Activated naive CD8-positive, alpha-beta T cell treated with anti-CD3 and anti-CD28 coated beads, Interleukin-2, amount 50 U/mL, for 24 hours (primary cell): ENCODE measurements at regions not wholly inside any gene's neighbourhood (a gene's known extent, or its start where the extent isn't known, plus 50 kb on each side); places are given as distances from the start of the nearest gene placed in this dataset.

Experiments
- ATAC-seq: fragments of 150-1000 bp; cut with Tn5 transposase; one replicate; pipeline ENCODE4 v1.10.0; 2021
- DNase-seq: peaks from one replicate; pipeline ENCODE4 v3.0.0; 2021
- H3K27ac Mint-ChIP-seq: one replicate; pipeline ENCODE4 v1.8.0; 2021; ENCODE audit warnings: mild to moderate bottlenecking, mixed read lengths
- H3K27me3 Mint-ChIP-seq: one replicate; pipeline ENCODE4 v1.8.0; 2021; ENCODE audit warnings: mixed read lengths
- H3K36me3 Mint-ChIP-seq: one replicate; pipeline ENCODE4 v1.8.0; 2021; ENCODE audit warnings: low read depth, mixed read lengths
- H3K4me1 Mint-ChIP-seq: one replicate; pipeline ENCODE4 v1.8.0; 2021; ENCODE audit warnings: mixed read lengths
- H3K4me3 Mint-ChIP-seq: one replicate; pipeline ENCODE4 v1.8.0; 2021; ENCODE audit warnings: mild to moderate bottlenecking, moderate library complexity, mixed read lengths
- H3K9me3 Mint-ChIP-seq: one replicate; pipeline ENCODE4 v1.8.0; 2021; ENCODE audit warnings: mixed read lengths

GRCh38 chr7:22561321-22561811 lies 61.4 kb upstream of the STEAP1B start:
- no peak for DNase-seq
- Mint-ChIP-seq H3K36me3 (no peaks in the 10 kb centered on the region), H3K4me1 (peaks cover 49% of the 10 kb centered on the region), H3K27ac (no peak overlapping the region), H3K9me3 (no peaks in the 10 kb centered on the region), H3K4me3 (no peak overlapping the region), H3K27me3 (peaks cover 22% of the 10 kb centered on the region)
- no peak for ATAC-seq

- no peaks in the 10 kb centered on the region for H3K36me3 Mint-ChIP-seq
- peaks cover 35% of the 10 kb centered on the region for H3K4me1 Mint-ChIP-seq
- no peak overlapping the region for H3K27ac Mint-ChIP-seq
- peaks cover 22% of the 10 kb centered on the region for H3K27me3 Mint-ChIP-seq
- ATAC-seq (peak; percentile 63), DNase-seq (peak; percentile 65)
- H3K4me3 Mint-ChIP-seq = no peak overlapping the region
- H3K9me3 Mint-ChIP-seq = no peaks in the 10 kb centered on the region
Observed at GRCh38 chr7:22559829-22560489, 60.0 kb upstream of the STEAP1B start.

GRCh38 chr7:22557167-22557566 lies 57.2 kb upstream of the STEAP1B start:
- H3K9me3 Mint-ChIP-seq = no peaks in the 10 kb centered on the region
- ATAC-seq (no peak), DNase-seq (no peak)
- H3K4me3 Mint-ChIP-seq = no peak overlapping the region
- H3K27ac Mint-ChIP-seq = no peak overlapping the region
- no peaks in the 10 kb centered on the region for H3K36me3 Mint-ChIP-seq
- peaks cover 22% of the 10 kb centered on the region for H3K27me3 Mint-ChIP-seq
- peaks cover 8% of the 10 kb centered on the region for H3K4me1 Mint-ChIP-seq

GRCh38 chr7:22555476-22555875 lies 55.5 kb upstream of the STEAP1B start:
- no peaks in the 10 kb centered on the region for H3K36me3 Mint-ChIP-seq
- no peak for ATAC-seq
- H3K27ac Mint-ChIP-seq = no peak overlapping the region
- H3K9me3 Mint-ChIP-seq = no peaks in the 10 kb centered on the region
- H3K4me3 Mint-ChIP-seq = no peak overlapping the region
- peaks cover 10% of the 10 kb centered on the region for H3K4me1 Mint-ChIP-seq
- no peak for DNase-seq
- peaks cover 33% of the 10 kb centered on the region for H3K27me3 Mint-ChIP-seq

GRCh38 chr7:22554184-22554583 lies 54.2 kb upstream of the STEAP1B start:
- H3K4me1 Mint-ChIP-seq = peaks cover 14% of the 10 kb centered on the region
- H3K4me3 Mint-ChIP-seq = no peak overlapping the region
- no peak for DNase-seq
- no peaks in the 10 kb centered on the region for H3K9me3 Mint-ChIP-seq
- ATAC-seq = no peak
- H3K27me3 Mint-ChIP-seq = peaks cover 41% of the 10 kb centered on the region
- H3K36me3 Mint-ChIP-seq = no peaks in the 10 kb centered on the region
- H3K27ac Mint-ChIP-seq = no peak overlapping the region

- H3K9me3 Mint-ChIP-seq = no peaks in the 10 kb centered on the region
- DNase-seq (no peak), ATAC-seq (peak; percentile 60)
- H3K36me3 Mint-ChIP-seq = no peaks in the 10 kb centered on the region
- no peak overlapping the region for H3K4me3 Mint-ChIP-seq
- peaks cover 58% of the 10 kb centered on the region for H3K27me3 Mint-ChIP-seq
- no peak overlapping the region for H3K27ac Mint-ChIP-seq
- peaks cover 14% of the 10 kb centered on the region for H3K4me1 Mint-ChIP-seq
Observed at GRCh38 chr7:22551768-22552513, 52.0 kb upstream of the STEAP1B start.

GRCh38 chr7:22550514-22551030 lies 50.6 kb upstream of the STEAP1B start:
- H3K4me3 Mint-ChIP-seq = no peak overlapping the region
- no peak overlapping the region for H3K27ac Mint-ChIP-seq
- peaks cover 14% of the 10 kb centered on the region for H3K4me1 Mint-ChIP-seq

GRCh38 chr7:22549667-22550513 lies 49.9 kb upstream of the STEAP1B start:
- no peaks in the 10 kb centered on the region for H3K9me3 Mint-ChIP-seq
- H3K27me3 Mint-ChIP-seq = peaks cover 63% of the 10 kb centered on the region
- no peaks in the 10 kb centered on the region for H3K36me3 Mint-ChIP-seq
- peak overlapping the region; percentile 53 for H3K4me3 Mint-ChIP-seq
- peak; percentile 32 for DNase-seq
- ATAC-seq = no peak
- H3K4me1 Mint-ChIP-seq = peaks cover 14% of the 10 kb centered on the region
- no peak overlapping the region for H3K27ac Mint-ChIP-seq

More at GRCh38 chr7:22550514-22551030, 50.6 kb upstream of the STEAP1B start:
- H3K9me3 Mint-ChIP-seq = no peaks in the 10 kb centered on the region
- DNase-seq (no peak), ATAC-seq (no peak)
- H3K36me3 Mint-ChIP-seq = no peaks in the 10 kb centered on the region
- peaks cover 62% of the 10 kb centered on the region for H3K27me3 Mint-ChIP-seq
